HEK293T (cell line): ENCODE measurements at regions not wholly inside any gene's neighbourhood (a gene's known extent, or its start where the extent isn't known, plus 50 kb on each side); places are given as distances from the start of the nearest gene placed in this dataset.
A peak's percentile ranks its signal among the peaks of the same experiment; 100 is the strongest.
"Not testable (repeated sequence)": the region's sequence is repeated elsewhere in the genome, so short reads cannot be mapped to it uniquely, and the experiment has no call there.

Experiments used
- CTCF ChIA-PET: fragments of 350-600 bp; formaldehyde crosslinking; extraction: SDS; loops from one replicate; lab custom pipeline; 2021; ENCODE audit warnings: antibody characterized with exemption, inconsistent platforms; lab: Yijun Ruan, JAX
- POLR2A ChIA-PET: fragments of 350-600 bp; formaldehyde crosslinking; extraction: SDS; loops from one replicate; lab custom pipeline; 2020; ENCODE audit warnings: antibody characterized with exemption, inconsistent platforms; lab: Yijun Ruan, JAX
- DNase-seq: peaks from one replicate; pipeline ENCODE4 v3.0.0; 2012; ENCODE audit warnings: mixed read lengths; ENCODE audit errors: extremely low spot score
- ARNT ChIP-seq: fragments of 450-650 bp; IDR thresholded peaks from 2 replicates; pipeline ENCODE4 v1.6.1; 2017; ENCODE audit warnings: mild to moderate bottlenecking
- BHLHE40 ChIP-seq: fragments of 450-650 bp; IDR thresholded peaks from 2 replicates; pipeline ENCODE4 v1.6.1; 2016; ENCODE audit warnings: mild to moderate bottlenecking, moderate library complexity, borderline replicate concordance
- CTBP1 ChIP-seq: fragments of 450-650 bp; IDR thresholded peaks from 2 replicates; pipeline ENCODE4 v1.6.1; 2016; ENCODE audit warnings: borderline replicate concordance
- ELF4 ChIP-seq: fragments of 450-650 bp; IDR thresholded peaks from 2 replicates; pipeline ENCODE4 v1.6.1; 2017; ENCODE audit warnings: antibody characterized with exemption
- FOXA1 ChIP-seq: fragments of 450-650 bp; IDR thresholded peaks from 2 replicates; pipeline ENCODE4 v1.6.1; 2016; ENCODE audit warnings: mild to moderate bottlenecking
- FOXK2 ChIP-seq: fragments of 450-650 bp; IDR thresholded peaks from 2 replicates; pipeline ENCODE4 v1.6.1; 2016; ENCODE audit warnings: mild to moderate bottlenecking
- FOXM1 ChIP-seq: fragments of 450-650 bp; IDR thresholded peaks from 2 replicates; pipeline ENCODE4 v1.6.1; 2017; ENCODE audit warnings: mild to moderate bottlenecking, borderline replicate concordance
- HDGF ChIP-seq: fragments of 450-650 bp; IDR thresholded peaks from 2 replicates; pipeline ENCODE4 v1.6.1; 2017; ENCODE audit warnings: antibody characterized with exemption, borderline replicate concordance
- L3MBTL2 ChIP-seq: fragments of 450-650 bp; conservative IDR thresholded peaks from 2 replicates; pipeline ENCODE4 v1.6.1; 2016; ENCODE audit warnings: mild to moderate bottlenecking
- LEF1 ChIP-seq: fragments of 450-650 bp; IDR thresholded peaks from 2 replicates; pipeline ENCODE4 v1.6.1; 2017; ENCODE audit warnings: mild to moderate bottlenecking, borderline replicate concordance
- NFRKB ChIP-seq: fragments of 450-650 bp; IDR thresholded peaks from 2 replicates; pipeline ENCODE4 v1.6.1; 2016; ENCODE audit warnings: mild to moderate bottlenecking, moderate library complexity
- SP1 ChIP-seq: fragments of 450-650 bp; IDR thresholded peaks from 2 replicates; pipeline ENCODE4 v1.6.1; 2017
- SUZ12 ChIP-seq: fragments of 450-650 bp; IDR thresholded peaks from 2 replicates; pipeline ENCODE4 v1.6.1; 2016; ENCODE audit warnings: mild to moderate bottlenecking
- TARDBP ChIP-seq: fragments of 450-650 bp; IDR thresholded peaks from 2 replicates; pipeline ENCODE4 v1.6.1; 2016
- ZNF384 ChIP-seq: fragments of 450-650 bp; IDR thresholded peaks from 2 replicates; pipeline ENCODE4 v1.6.1; 2016
- TF ChIP-seq, protein P1 (sequence below): fragments of 450-650 bp; IDR thresholded peaks from 2 replicates; pipeline ENCODE4 v1.6.1; 2016

GRCh38 chr13:34371108-34371507 lies 553.2 kb downstream of the RFC3 start:
- TF ChIP-seq, protein P1, sequence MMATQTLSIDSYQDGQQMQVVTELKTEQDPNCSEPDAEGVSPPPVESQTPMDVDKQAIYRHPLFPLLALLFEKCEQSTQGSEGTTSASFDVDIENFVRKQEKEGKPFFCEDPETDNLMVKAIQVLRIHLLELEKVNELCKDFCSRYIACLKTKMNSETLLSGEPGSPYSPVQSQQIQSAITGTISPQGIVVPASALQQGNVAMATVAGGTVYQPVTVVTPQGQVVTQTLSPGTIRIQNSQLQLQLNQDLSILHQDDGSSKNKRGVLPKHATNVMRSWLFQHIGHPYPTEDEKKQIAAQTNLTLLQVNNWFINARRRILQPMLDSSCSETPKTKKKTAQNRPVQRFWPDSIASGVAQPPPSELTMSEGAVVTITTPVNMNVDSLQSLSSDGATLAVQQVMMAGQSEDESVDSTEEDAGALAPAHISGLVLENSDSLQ = peak; percentile 51
- TF ChIP-seq FOXK2 (no peak), BHLHE40 (no peak), NFRKB (no peak), ARNT (no peak)
- DNase-seq = no peak
- POLR2A ChIA-PET = no interaction called here

GRCh38 chr13:34371645-34372395 lies 553.9 kb downstream of the RFC3 start:
- POLR2A ChIA-PET = no interaction called here
- no peak for TF ChIP-seq ZNF384
- TF ChIP-seq L3MBTL2 = no peak
- DNase-seq = no peak

More at GRCh38 chr13:34371108-34371507, 553.2 kb downstream of the RFC3 start:
- CTCF ChIA-PET = no interaction called here

DNA sequence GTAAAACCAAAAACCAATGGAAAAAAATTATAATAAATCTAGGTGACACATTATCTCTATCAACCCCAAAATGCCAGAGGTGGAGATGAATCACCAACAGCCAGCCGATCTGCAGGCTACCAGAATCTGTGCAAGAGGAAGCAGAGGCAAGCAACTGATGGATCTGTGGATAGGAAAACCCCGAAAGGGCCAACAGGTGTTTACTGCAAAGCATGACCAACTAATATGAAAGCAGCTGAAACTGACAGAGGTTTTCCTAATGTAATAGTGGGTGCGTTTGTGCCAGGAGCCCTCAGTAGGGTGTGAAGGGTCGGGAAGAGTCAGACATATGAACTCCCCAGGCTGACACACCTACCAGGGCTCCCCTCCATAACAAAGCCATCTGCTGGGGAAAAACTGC lies 554.6 kb downstream of the RFC3 start:
- POLR2A ChIA-PET = no interaction called here
- CTCF ChIA-PET = no interaction called here
- no peak for DNase-seq
- TF ChIP-seq CTBP1 = no peak

More at GRCh38 chr13:34371645-34372395, 553.9 kb downstream of the RFC3 start:
- CTCF ChIA-PET = no interaction called here

GRCh38 chr13:34376483-34376882 lies 558.5 kb downstream of the RFC3 start:
- ChIA-PET POLR2A (no interaction called here), CTCF (no interaction called here)
- TF ChIP-seq SUZ12 (no peak), FOXK2 (no peak), TARDBP (no peak)
- no peak for DNase-seq

DNA sequence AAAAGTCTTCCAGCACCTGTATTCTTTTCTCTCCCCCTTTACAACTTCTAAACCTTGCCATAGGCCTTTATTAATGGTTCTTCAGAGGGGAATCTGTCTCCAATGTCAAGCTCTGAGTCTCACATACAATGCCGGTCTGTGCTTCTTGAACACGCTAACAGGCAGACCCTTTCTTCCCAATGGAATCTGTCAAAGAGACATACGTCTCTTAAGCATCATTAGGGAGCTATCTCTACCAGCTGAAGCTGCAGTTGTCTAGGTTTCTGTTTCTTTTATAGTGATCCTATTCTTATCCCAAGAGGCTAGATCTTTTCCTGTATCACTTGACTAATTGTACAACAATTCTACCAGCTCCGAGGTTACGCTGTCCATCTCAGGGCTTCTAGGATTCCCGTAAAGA lies 560.8 kb upstream of the NBEA start:
- no peak for TF ChIP-seq HDGF
- TF ChIP-seq TARDBP = no peak
- no peak for TF ChIP-seq ARNT
- TF ChIP-seq, protein P1 = no peak
- no peak for TF ChIP-seq SP1
- no peak for TF ChIP-seq BHLHE40
- TF ChIP-seq LEF1 = no peak
- no peak for TF ChIP-seq ELF4
- TF ChIP-seq CTBP1 = no peak
- TF ChIP-seq ZNF384 = no peak
- no peak for TF ChIP-seq NFRKB
- TF ChIP-seq SUZ12 = no peak
- no peak for TF ChIP-seq FOXM1
- no peak for TF ChIP-seq FOXK2
- no peak for TF ChIP-seq FOXA1
- no peak for TF ChIP-seq L3MBTL2
- CTCF ChIA-PET = no interaction called here
- DNase-seq = no peak
- POLR2A ChIA-PET = no interaction called here

- CTCF ChIA-PET = no interaction called here
- POLR2A ChIA-PET = no interaction called here
- TF ChIP-seq NFRKB (no peak), ELF4 (no peak), FOXM1 (no peak), TARDBP (no peak), CTBP1 (no peak), ZNF384 (no peak), FOXK2 (no peak), ARNT (no peak)
- no peak for DNase-seq
These were observed 558.3 kb upstream of the NBEA start for GRCh38 chr13:34383728-34384127.

GRCh38 chr13:34386229-34386628 lies 555.8 kb upstream of the NBEA start:
- DNase-seq, CTCF ChIA-PET, POLR2A ChIA-PET: not testable (repeated sequence)

DNA sequence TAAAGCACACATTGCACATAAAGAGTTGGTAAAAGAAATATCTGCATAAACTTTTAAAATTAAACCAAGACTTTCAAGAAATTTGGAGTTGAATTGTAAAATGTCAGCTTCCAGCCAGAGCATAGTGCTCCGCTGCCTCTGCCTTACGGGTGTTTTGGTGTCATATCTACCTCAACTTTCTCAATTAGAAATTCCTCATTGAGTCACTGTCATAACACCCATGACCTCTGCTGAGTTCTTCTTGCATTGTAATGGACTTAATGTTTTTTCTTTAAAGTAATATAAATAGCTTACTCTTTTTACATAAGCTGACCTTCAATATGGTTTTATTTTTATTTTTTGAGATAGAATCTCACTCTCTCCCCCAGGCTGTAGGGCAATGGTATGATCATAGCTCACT lies 551.0 kb upstream of the NBEA start:
- ChIA-PET CTCF (no interaction called here), POLR2A (no interaction called here)
- no peak for DNase-seq
- TF ChIP-seq ARNT (no peak), L3MBTL2 (no peak), FOXA1 (no peak), TARDBP (no peak)
- TF ChIP-seq, protein P1 = no peak
